ENCODE measurements at regions not wholly inside any gene's neighbourhood (a gene's known extent, or its start where the extent isn't known, plus 50 kb on each side); places are given as distances from the start of the nearest gene placed in this dataset.

- CTCF ChIA-PET (ENCODE audit: low intra/inter-chr PET ratio, low total read pairs): no interaction called here
- in situ Hi-C loops (cut with HindIII; ENCODE audit: extremely low pct_ligation_motif_present, low pct_unique_long_range_greater_than_20kb): no loop called here
Observed at GRCh38 chr11:121792185-121792584, 323.8 kb downstream of the BLID start.

GRCh38 chr11:121790430-121790829, 325.6 kb downstream of the BLID start:
- no peak overlapping the region for H3K9ac ChIP-seq (ENCODE audit: insufficient read depth, low read depth, low read length)
- no peaks in the 10 kb centered on the region for H3K36me3 ChIP-seq (replicated peaks in 1 of 2; ENCODE audit: control insufficient read depth in 1 of 2, insufficient read depth in 2 of 2, low read length in 2 of 2)
- ChIA-PET CTCF (ENCODE audit: low intra/inter-chr PET ratio, low total read pairs) (no interaction called here), POLR2A (no interaction called here)
- no peak for FAIRE-seq
- no peak overlapping the region for H3K4me2 ChIP-seq (ENCODE audit: low read depth, low read length)
- H3K27ac ChIP-seq (ENCODE audit: extremely low read length, insufficient read depth, low read length): no peak overlapping the region
- no peaks in the 10 kb centered on the region; a peak in 1 of 5 replicates for H3K27me3 ChIP-seq (ENCODE audit: control insufficient read depth in 1 of 2, insufficient read depth in 2 of 2, low read length in 2 of 2)
- BruUV-seq (replicated peaks): no TSS peak
- no peaks in the 10 kb centered on the region for H3K9me3 ChIP-seq (ENCODE audit: low read length)
- no peaks in the 10 kb centered on the region for H3K79me2 ChIP-seq (ENCODE audit: insufficient read depth, low read length)
- intact Hi-C loops (cut with micrococcal nuclease; ENCODE audit: unreplicated experiment): no loop called here
- no peak for ATAC-seq
- H3K4me3 ChIP-seq (replicated peaks in 1 of 3; ENCODE audit: insufficient read depth in 1 of 3, low read depth in 2 of 3, low read length in 3 of 3): no peak overlapping the region
- no peak overlapping the region for H2AFZ ChIP-seq (ENCODE audit: low read length)
- H3K4me1 ChIP-seq (ENCODE audit: insufficient read depth, low read length): no peaks in the 10 kb centered on the region
- DNase-seq (ENCODE audit: low spot score): no peak
- no peaks in the 10 kb centered on the region for H4K20me1 ChIP-seq (ENCODE audit: insufficient read depth, low read length)
- WGBS (ENCODE audit: low lambda C conversion rate): 23% methylated on average over 2 of the region's 2 CpGs
- in situ Hi-C loops (cut with HindIII; ENCODE audit: extremely low pct_ligation_motif_present, low pct_unique_long_range_greater_than_20kb): no loop called here
- no peak for TF ChIP-seq CEBPB (IDR thresholded peaks at IDR 0.05; ENCODE audit: borderline replicate concordance, low read depth, low read length)
- no peak for TF ChIP-seq ELF3 (CRISPR knock-in tag; IDR thresholded peaks at IDR 0.05)
- TF ChIP-seq ZNF766 (CRISPR knock-in tag; IDR thresholded peaks at IDR 0.05; ENCODE audit: borderline replicate concordance): no peak
- no peak for TF ChIP-seq ZNF276 (CRISPR knock-in tag; IDR thresholded peaks at IDR 0.05; ENCODE audit: low read depth)
- TF ChIP-seq ZNF407 (CRISPR knock-in tag; IDR thresholded peaks at IDR 0.05; ENCODE audit: not compliant biosample characterization): no peak
- TF ChIP-seq ZNF547 (CRISPR knock-in tag; IDR thresholded peaks at IDR 0.05): no peak
- no peak for TF ChIP-seq ELF4 (CRISPR knock-in tag; IDR thresholded peaks at IDR 0.05; ENCODE audit: borderline replicate concordance)
- TF ChIP-seq FOXC1 (CRISPR knock-in tag; IDR thresholded peaks at IDR 0.05; ENCODE audit: borderline replicate concordance): no peak

More at GRCh38 chr11:121792185-121792584, 323.8 kb downstream of the BLID start:
- intact Hi-C loops (cut with micrococcal nuclease; ENCODE audit: unreplicated experiment): no loop called here
- Histone ChIP-seq H3K4me3 (replicated peaks in 1 of 3; ENCODE audit: insufficient read depth in 1 of 3, low read depth in 2 of 3, low read length in 3 of 3) (no peak overlapping the region), H3K36me3 (replicated peaks in 1 of 2; ENCODE audit: control insufficient read depth in 1 of 2, insufficient read depth in 2 of 2, low read length in 2 of 2) (no peaks in the 10 kb centered on the region), H3K4me1 (ENCODE audit: insufficient read depth, low read length) (no peaks in the 10 kb centered on the region), H3K9ac (ENCODE audit: insufficient read depth, low read depth, low read length) (no peak overlapping the region), H3K27me3 (ENCODE audit: control insufficient read depth in 1 of 2, insufficient read depth in 2 of 2, low read length in 2 of 2) (no peaks in the 10 kb centered on the region; a peak in 2 of 5 replicates), H3K79me2 (ENCODE audit: insufficient read depth, low read length) (no peaks in the 10 kb centered on the region), H4K20me1 (ENCODE audit: insufficient read depth, low read length) (no peaks in the 10 kb centered on the region), H2AFZ (ENCODE audit: low read length) (no peak overlapping the region), H3K9me3 (ENCODE audit: low read length) (no peaks in the 10 kb centered on the region), H3K27ac (ENCODE audit: extremely low read length, insufficient read depth, low read length) (no peak overlapping the region), H3K4me2 (ENCODE audit: low read depth, low read length) (no peak overlapping the region)
- BruUV-seq (replicated peaks): no TSS peak
- FAIRE-seq: no peak
- WGBS (ENCODE audit: low lambda C conversion rate): 0% methylated on average over 3 of the region's 3 CpGs
- no peak for ATAC-seq
- TF ChIP-seq RARA (CRISPR knock-in tag; IDR thresholded peaks at IDR 0.05) (no peak), MAFK (conservative IDR thresholded peaks at IDR 0.05 in 1 of 2, IDR thresholded peaks at IDR 0.05 in 1 of 2; ENCODE audit: low read length in 2 of 2) (peak; percentile 66 to 86), MAFF (IDR thresholded peaks at IDR 0.05; ENCODE audit: low read depth, low read length) (peak; percentile 69)
- POLR2A ChIA-PET: no interaction called here
- no peak for DNase-seq (ENCODE audit: low spot score)

Measured in HepG2 (cell line).